ENCODE measurements at regions not wholly inside any gene's neighbourhood (a gene's known extent, or its start where the extent isn't known, plus 50 kb on each side); places are given as distances from the start of the nearest gene placed in this dataset.

GRCh38 chr2:151097128-151097527 is 164.5 kb downstream of the RBM43 start:
- TF ChIP-seq FOXA1 (IDR thresholded peaks at IDR 0.05) (no peak), GABPA (IDR thresholded peaks at IDR 0.05 in 1 of 2, conservative IDR thresholded peaks at IDR 0.05 in 1 of 2) (no peak), REST (IDR thresholded peaks at IDR 0.05) (no peak), MAX (IDR thresholded peaks at IDR 0.05) (no peak), CTCF (IDR thresholded peaks at IDR 0.05; ENCODE audit: low read depth, low read length, missing input control) (no peak), ATF3 (IDR thresholded peaks at IDR 0.05) (no peak), NR2F2 (IDR thresholded peaks at IDR 0.05) (no peak), HNF4A (conservative IDR thresholded peaks at IDR 0.05) (no peak), TAF1 (conservative IDR thresholded peaks at IDR 0.05) (no peak)
- no peak for DNase-seq (ENCODE audit: low spot score)
- no peak overlapping the region for H3K4me3 ChIP-seq (ENCODE audit: low read depth in 1 of 3, low read length in 3 of 3)

GRCh38 chr2:151096235-151096634 is 165.4 kb downstream of the RBM43 start:
- no peak overlapping the region for H3K27ac ChIP-seq (ENCODE audit: low read depth in 1 of 2, low read length in 2 of 2)
- no peak overlapping the region for H3K4me3 ChIP-seq (ENCODE audit: low read depth in 1 of 3, low read length in 3 of 3)
- H3K36me3 ChIP-seq (ENCODE audit: control insufficient read depth in 4 of 4, insufficient read depth in 3 of 4, low read depth in 1 of 4, low read length in 3 of 4) = no peaks in the 10 kb centered on the region
- no peak for DNase-seq (ENCODE audit: low spot score)
- H3K27me3 ChIP-seq (ENCODE audit: control insufficient read depth in 4 of 4, insufficient read depth in 4 of 4, low read length in 3 of 4) = no peaks in the 10 kb centered on the region
- no peak overlapping the region for H3K9ac ChIP-seq (ENCODE audit: low read depth in 1 of 2, low read length in 2 of 2)
- TF ChIP-seq ATF3 (IDR thresholded peaks at IDR 0.05) = no peak
- H3K4me1 ChIP-seq (ENCODE audit: control insufficient read depth in 4 of 4, insufficient read depth in 4 of 4, low read length in 3 of 4) = no peaks in the 10 kb centered on the region
- H3K9me3 ChIP-seq (ENCODE audit: control insufficient read depth in 4 of 4, low read length in 3 of 4) = no peaks in the 10 kb centered on the region
- WGBS = 79% methylated on average over 3 of the region's 3 CpGs

More at GRCh38 chr2:151097128-151097527, 164.5 kb downstream of the RBM43 start:
- H3K27me3 ChIP-seq (ENCODE audit: control insufficient read depth in 4 of 4, insufficient read depth in 4 of 4, low read length in 3 of 4) = no peaks in the 10 kb centered on the region
- H3K27ac ChIP-seq (ENCODE audit: low read depth in 1 of 2, low read length in 2 of 2) = no peak overlapping the region
- no peaks in the 10 kb centered on the region for H3K4me1 ChIP-seq (ENCODE audit: control insufficient read depth in 4 of 4, insufficient read depth in 4 of 4, low read length in 3 of 4)
- H3K36me3 ChIP-seq (ENCODE audit: control insufficient read depth in 4 of 4, insufficient read depth in 3 of 4, low read depth in 1 of 4, low read length in 3 of 4) = no peaks in the 10 kb centered on the region
- no peaks in the 10 kb centered on the region for H3K9me3 ChIP-seq (ENCODE audit: control insufficient read depth in 4 of 4, low read length in 3 of 4)
- no peak overlapping the region for H3K9ac ChIP-seq (ENCODE audit: low read depth in 1 of 2, low read length in 2 of 2)

- no peaks in the 10 kb centered on the region for H3K4me1 ChIP-seq (ENCODE audit: control insufficient read depth in 4 of 4, insufficient read depth in 4 of 4, low read length in 3 of 4)
- H3K4me3 ChIP-seq (ENCODE audit: low read depth in 1 of 3, low read length in 3 of 3) = no peak overlapping the region
- DNase-seq (ENCODE audit: low spot score) = no peak
- no peak overlapping the region for H3K9ac ChIP-seq (ENCODE audit: low read depth in 1 of 2, low read length in 2 of 2)
- TF ChIP-seq REST (IDR thresholded peaks at IDR 0.05) (no peak), RXRA (IDR thresholded peaks at IDR 0.05) (no peak), RAD21 (IDR thresholded peaks at IDR 0.05) (no peak)
- H3K36me3 ChIP-seq (ENCODE audit: control insufficient read depth in 4 of 4, insufficient read depth in 3 of 4, low read depth in 1 of 4, low read length in 3 of 4) = no peaks in the 10 kb centered on the region
- no peaks in the 10 kb centered on the region for H3K27me3 ChIP-seq (ENCODE audit: control insufficient read depth in 4 of 4, insufficient read depth in 4 of 4, low read length in 3 of 4)
- WGBS = 76% methylated on average over 3 of the region's 3 CpGs
- H3K9me3 ChIP-seq (ENCODE audit: control insufficient read depth in 4 of 4, low read length in 3 of 4) = no peaks in the 10 kb centered on the region
- H3K27ac ChIP-seq (ENCODE audit: low read depth in 1 of 2, low read length in 2 of 2) = no peak overlapping the region
Observed at GRCh38 chr2:151095463-151095862, 166.2 kb downstream of the RBM43 start.

Measured in liver (tissue), 8 donors.